ENCODE measurements at regions not wholly inside any gene's neighbourhood (a gene's known extent, or its start where the extent isn't known, plus 50 kb on each side); places are given as distances from the start of the nearest gene placed in this dataset.

DNA sequence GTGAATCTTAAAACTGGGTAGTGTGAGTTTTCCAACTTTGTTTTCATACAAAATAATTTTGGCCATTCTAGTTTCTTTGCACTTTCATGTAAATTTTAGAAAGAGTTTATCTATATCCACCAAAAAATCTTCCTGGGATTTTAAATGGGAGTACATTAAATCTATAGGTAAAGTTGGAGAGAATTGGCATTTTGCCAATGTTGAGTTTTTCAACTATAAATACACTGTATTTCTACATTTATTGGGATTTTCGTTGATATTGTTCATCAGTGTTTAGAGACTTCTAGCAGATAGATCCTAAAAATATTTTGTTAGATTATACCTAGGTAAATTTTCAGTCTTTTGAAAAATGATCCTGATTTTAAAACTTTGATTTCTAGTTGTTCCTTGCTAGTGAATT is 83.1 kb upstream of the CCDC54 start:
- TF ChIP-seq, protein P1, sequence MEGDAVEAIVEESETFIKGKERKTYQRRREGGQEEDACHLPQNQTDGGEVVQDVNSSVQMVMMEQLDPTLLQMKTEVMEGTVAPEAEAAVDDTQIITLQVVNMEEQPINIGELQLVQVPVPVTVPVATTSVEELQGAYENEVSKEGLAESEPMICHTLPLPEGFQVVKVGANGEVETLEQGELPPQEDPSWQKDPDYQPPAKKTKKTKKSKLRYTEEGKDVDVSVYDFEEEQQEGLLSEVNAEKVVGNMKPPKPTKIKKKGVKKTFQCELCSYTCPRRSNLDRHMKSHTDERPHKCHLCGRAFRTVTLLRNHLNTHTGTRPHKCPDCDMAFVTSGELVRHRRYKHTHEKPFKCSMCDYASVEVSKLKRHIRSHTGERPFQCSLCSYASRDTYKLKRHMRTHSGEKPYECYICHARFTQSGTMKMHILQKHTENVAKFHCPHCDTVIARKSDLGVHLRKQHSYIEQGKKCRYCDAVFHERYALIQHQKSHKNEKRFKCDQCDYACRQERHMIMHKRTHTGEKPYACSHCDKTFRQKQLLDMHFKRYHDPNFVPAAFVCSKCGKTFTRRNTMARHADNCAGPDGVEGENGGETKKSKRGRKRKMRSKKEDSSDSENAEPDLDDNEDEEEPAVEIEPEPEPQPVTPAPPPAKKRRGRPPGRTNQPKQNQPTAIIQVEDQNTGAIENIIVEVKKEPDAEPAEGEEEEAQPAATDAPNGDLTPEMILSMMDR (IDR thresholded peaks at IDR 0.05): no peak
- TF ChIP-seq POLR2A (IDR thresholded peaks at IDR 0.05): no peak
